Fibroblast of skin of left quadriceps (primary cell): ENCODE measurements at regions not wholly inside any gene's neighbourhood (a gene's known extent, or its start where the extent isn't known, plus 50 kb on each side); places are given as distances from the start of the nearest gene placed in this dataset.
"Not testable (repeated sequence)": the region's sequence is repeated elsewhere in the genome, so short reads cannot be mapped to it uniquely, and the experiment has no call there.

ENCODE experiments used
- DNase-seq, 2 experiments: peaks; one replicate each; pipeline ENCODE4 v3.0.0-alpha.2; 2013; ENCODE audit warnings: low read depth in 2 of 2

DNA sequence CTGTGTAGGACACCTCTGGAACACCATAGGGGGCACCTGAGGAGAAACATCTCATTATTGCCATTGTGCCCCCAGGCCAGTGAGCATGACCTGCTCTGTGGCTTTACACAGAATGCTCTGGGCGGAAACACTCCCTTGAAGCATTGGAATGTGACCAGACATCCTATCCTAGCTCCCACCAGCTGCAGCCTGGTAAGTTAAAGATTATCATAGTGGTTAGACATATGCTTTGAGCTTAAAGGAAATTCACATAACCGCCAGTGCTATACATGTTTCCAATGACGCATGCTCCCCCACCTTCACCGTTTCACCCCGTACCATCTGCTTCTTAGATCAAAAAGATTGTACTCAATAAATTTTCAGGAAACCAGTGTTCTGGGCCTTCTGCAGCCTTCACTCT lies 217.7 kb upstream of the CENPE start:
- no peak for DNase-seq

DNA sequence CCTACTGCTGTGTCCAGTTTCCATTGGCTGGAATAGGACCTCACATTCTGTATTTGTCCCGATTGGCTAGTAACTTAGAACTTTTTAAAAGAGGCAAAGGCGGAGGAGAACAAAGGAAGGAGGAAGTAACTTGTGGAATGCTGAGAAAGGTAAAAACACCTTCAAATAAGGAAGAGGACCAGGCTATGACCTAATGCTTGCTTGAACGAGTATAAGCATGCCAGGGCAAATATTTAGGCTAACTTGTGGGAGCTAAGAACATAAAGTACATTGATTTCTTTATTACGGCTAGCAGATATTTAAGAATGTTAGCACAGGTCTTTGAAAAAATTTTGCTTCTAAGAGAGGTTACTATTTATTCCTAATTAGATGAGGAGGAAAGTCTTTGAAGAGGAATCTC lies 214.5 kb upstream of the CENPE start:
- not testable (repeated sequence) for DNase-seq

DNA sequence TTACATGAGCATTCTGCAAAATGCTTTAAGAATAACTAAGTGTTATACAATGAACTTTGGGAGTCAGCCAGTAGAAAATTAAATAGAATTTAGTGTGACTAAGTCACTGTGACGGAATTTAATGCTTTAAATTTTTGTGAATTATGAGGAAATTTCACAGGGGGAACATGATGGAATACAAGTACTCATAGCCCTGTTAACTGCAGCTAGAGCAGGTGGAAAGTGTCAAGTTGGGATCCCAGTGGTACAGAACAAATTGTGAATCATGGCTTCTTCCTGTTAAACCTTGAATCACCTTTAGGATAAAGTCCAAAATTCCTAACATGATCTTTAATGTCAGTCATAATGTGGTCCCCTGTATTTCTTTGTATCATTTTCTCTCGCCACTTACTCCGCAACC lies 212.2 kb upstream of the CENPE start:
- DNase-seq, result no peak

- DNase-seq, result no peak
Observed at GRCh38 chr4:103405415-103405814, 207.3 kb upstream of the CENPE start.

DNA sequence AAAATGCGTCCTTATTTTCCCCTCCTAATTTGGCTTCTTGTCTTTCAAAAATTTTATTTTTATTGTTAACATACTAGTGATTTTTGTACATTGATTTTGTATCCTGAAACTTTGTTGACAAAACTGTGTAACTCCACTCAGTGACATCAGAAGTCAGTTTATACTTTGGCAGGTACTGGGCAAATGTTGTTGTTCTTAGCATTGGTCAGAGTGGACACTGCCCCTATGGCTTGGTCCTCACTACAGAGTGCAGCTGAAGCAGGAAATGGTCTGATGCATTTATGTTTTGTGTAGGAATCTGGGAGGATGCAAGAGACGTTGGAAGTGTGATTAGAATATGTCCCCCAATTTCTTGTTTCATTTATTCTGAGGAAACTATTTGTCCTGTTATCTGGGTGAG lies 205.5 kb upstream of the CENPE start:
- DNase-seq, result no peak

DNA sequence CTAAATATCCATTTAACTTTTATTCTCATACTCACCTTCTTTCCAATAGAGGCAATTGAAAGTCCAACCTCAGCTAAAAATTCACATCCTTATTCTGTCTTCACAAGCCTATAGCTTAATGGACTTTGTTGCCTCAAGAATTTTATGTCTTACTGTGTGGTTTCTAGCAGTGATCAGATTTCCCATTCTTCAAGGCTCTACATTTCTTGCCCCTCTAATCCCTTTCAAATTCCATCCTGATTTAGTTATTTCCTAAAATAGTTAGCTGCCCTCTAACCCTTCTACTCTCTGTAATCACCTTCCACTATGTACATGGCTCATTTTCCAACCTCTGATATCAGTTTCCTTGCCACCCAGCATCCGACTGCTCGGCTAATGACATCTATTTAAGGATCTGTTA lies 204.1 kb upstream of the CENPE start:
- no peak for DNase-seq

DNA sequence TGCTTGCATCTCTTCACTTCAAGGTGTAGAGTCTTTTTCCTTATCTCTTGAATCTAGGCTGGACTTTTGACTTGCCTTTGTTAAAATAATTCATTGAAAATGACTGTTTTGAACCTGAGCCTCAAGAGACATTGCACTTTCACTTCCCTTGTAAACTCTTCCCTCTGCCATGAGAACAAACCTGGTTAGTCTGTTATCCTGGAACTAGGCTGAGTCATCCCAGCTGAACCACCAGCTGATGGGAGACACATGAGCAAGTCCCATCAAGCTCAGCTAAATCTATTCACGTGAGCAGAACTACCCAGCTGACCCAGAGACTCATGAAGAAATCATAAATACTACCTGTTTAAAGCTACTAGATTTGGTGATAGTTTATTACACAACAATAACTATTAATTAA lies 202.3 kb upstream of the CENPE start:
- no peak for DNase-seq

DNA sequence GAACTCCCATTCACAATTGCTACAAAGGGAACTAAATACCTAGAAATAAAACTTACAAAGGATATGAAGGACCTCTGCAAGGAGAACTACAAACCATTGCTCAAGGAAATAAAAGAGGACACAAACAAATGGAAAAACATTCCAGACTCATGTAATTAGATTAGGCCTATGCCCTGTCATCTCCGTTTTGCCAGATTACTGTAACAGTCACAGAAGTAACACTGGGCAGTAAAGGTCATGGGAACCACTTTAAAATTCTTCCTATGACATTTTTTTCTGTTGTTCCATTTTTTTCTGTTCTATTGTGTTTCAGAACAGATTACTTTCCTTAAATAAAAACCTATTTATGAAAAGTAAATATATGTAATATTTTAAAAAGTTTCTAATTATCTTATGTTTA lies 199.4 kb upstream of the CENPE start:
- no peak for DNase-seq

- DNase-seq, result not testable (repeated sequence)
Observed at GRCh38 chr4:103387508-103388011, 189.4 kb upstream of the CENPE start.

DNA sequence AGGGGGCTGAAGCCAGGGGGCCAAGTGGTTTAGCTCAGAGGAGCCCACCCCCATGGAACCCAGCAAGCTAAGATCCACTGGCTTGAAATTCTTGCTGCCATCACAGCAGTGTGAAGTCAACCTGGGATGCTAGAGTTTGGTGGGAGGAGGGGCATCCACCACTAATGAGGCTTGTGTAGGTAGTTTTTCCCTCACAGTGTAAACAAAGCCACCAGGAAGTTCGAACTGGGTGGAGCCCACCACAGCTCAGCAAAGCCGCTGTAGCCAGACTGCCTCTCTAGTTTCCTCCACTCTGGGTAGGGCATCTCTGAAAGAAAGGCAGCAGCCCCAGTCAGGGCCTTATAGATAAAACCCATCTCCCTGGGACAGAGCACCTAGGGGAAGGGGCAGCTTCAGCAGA lies 187.4 kb upstream of the CENPE start:
- not testable (repeated sequence) for DNase-seq

DNA sequence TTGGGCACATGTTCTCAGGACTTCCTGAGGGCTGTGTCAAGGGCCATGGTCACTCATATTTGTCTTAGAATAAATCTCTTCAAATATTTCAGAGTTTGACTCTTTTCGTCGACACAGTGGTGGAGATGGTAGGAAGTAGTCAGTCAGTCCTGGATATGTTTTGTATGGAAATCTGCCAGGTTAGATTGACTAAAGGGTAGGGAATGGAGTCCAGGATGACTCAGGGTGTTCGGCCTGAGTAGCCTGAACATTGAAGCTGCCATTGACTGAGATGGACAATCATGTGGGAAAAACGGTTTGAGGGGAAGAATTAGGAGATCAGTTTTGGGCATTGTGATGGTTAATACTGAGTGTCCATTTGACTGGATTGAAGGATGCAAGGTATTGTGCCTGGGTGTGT lies 177.1 kb upstream of the CENPE start:
- no peak for DNase-seq

- no peak for DNase-seq
Observed at GRCh38 chr4:103374758-103375157, 176.6 kb upstream of the CENPE start.

GRCh38 chr4:103374306-103374705 lies 176.2 kb upstream of the CENPE start:
- DNase-seq, result no peak

DNA sequence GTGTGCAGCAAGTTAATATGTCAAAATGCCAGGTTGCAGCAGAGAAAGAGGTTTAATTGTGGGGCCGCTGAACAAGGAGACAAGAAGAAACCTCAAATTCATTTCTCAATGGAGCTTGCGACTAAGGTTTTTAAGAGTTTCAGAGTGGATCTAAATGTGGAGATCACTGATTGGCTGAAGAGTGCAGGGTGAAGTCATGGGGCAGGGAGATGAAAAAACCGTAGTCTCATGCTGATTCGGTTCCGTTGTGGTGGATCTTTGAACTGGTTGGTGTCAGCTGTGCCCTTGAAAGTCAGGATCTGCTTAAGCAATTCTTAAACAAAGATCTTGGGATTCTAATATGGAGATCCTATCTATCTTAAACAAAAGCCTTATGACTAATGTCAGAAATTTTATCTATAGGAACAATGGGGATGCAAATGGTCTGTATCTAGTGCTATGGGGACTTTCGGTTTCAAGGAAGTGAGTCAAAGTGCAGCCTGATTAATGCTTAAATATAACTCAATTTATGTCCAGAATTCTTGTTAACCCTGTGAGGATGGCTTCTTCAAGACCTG lies 173.9 kb upstream of the CENPE start:
- DNase-seq, result no peak

GRCh38 chr4:103370336-103370735 lies 172.2 kb upstream of the CENPE start:
- no peak for DNase-seq

GRCh38 chr4:103365285-103365684 lies 167.1 kb upstream of the CENPE start:
- DNase-seq, result no peak

DNA sequence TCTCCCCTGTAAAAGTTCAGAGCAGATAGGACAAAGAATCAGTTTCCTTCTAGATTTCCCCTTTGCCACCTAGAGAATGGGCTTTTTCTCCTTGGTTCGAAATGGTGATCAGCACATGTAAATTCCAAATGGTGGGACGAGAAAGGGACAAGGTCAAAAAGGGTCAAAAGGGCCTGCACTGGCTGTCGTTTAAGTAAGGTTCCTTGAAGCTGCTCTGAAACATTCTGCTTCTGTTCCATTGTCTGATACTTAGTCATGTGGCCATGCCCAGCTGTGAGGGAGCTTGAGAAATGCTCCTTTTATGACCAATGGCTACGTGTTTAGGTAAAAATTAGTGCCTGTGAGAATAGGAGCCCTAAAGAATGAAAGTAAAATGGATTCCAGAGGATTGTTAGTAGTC lies 165.9 kb upstream of the CENPE start:
- DNase-seq, result no peak

DNA sequence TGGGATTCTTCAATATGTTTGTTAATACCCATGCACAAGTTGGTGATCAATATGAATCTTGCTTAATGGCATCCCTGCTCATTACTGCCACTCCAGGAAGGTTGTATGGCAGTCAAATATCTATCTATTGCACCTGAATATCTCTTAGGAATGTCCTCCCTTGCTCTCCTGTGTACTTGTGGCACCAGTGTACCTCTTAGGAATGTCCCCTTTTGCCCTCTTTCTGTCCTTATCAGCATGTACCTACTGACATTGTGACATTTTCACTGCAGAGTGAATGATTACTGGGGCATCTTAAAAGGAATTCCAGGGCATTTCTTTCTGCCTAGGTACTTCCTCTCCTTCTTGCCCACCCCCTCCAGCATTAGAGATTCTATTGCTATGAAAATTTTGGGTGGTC lies 163.8 kb upstream of the CENPE start:
- DNase-seq, result no peak

DNA sequence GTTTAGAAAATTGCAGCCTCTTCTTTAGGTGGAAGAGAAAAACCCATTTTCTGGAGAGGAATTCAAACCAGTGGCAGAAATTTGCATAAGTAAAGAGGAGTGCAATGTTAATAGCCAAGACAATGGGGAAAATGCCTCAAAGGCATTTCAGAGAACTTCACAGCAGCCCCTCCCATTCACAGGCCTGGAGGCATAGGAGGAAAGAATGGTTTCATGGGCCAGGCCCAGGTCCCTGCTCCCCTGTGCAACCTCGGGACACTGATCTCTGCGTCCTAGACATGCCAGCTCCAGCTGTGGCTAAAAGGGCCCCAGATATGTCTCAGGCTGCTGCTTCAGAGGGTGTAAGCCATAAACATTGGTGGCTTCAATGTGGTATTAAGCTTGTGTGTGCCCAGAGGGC lies 161.8 kb upstream of the CENPE start:
- no peak for DNase-seq

DNA sequence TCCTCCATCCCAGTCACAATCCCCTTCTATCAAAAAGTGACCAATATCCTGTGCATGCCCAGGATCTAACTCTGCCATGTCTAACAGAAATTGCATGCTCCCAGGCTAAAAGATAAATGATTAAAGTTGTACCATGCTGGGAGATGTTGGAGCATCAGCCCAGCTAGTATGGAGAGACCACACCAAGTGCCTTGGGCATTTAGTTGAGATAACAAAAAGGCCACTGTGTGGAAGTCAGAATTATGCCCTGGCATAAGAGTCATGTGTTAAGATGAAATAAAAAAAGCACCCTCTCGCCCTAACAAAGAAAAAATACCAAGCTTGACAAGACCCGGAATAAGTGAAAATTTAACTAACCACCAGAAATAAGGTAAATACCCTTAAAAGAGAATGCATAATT lies 155.9 kb upstream of the CENPE start:
- DNase-seq, result no peak

- DNase-seq, result no peak
Observed at GRCh38 chr4:103329642-103330041, 131.5 kb upstream of the CENPE start.

- no peak for DNase-seq
Observed at GRCh38 chr4:103324811-103325210, 126.7 kb upstream of the CENPE start.

DNA sequence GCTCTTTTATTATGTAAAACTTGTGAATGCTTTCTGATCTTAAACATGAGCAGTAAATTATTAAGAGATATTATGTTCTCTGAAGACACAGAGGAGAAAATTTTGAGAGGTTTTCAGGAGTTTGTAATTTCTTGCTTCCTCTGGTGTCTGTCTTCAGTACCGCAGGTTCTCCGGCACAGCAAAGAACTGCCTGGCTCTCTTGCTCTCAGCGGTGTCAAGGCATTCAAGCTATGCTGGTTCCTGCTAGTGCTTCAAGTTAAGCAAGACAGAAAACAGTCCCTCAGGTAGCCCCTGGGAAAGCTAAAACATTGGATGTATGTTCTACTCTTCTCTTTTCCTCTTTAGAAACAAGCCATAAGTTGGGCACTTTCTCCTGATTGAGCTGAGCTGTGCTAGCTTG lies 120.2 kb upstream of the CENPE start:
- DNase-seq, result no peak

- DNase-seq, result no peak
Observed at GRCh38 chr4:103308248-103308561, 110.1 kb upstream of the CENPE start.
